BJ (cell line): ENCODE measurements at regions not wholly inside any gene's neighbourhood (a gene's known extent, or its start where the extent isn't known, plus 50 kb on each side); places are given as distances from the start of the nearest gene placed in this dataset.
"Not testable (repeated sequence)": the region's sequence is repeated elsewhere in the genome, so short reads cannot be mapped to it uniquely, and the experiment has no call there.

Experiments used
- CTCF ChIA-PET: fragments of 350-600 bp; formaldehyde crosslinking; extraction: SDS; loops from one replicate; lab custom pipeline; 2021; ENCODE audit warnings: antibody characterized with exemption, inconsistent platforms; lab: Yijun Ruan, JAX
- POLR2A ChIA-PET: fragments of 300-600 bp; sonication (Branson Sonifier 250); formaldehyde crosslinking; extraction: SDS; loops from one replicate; lab custom pipeline; 2021; ENCODE audit warnings: antibody characterized with exemption; lab: Charles Lee
- DNase-seq: peaks from one replicate; pipeline ENCODE4 v3.0.0-alpha.2; 2011; ENCODE audit warnings: low read depth
- H3K27me3 ChIP-seq: 2 replicates; pipeline ENCODE4 v1.6.0; 2011; ENCODE audit warnings: low read length; ENCODE audit not compliant: control insufficient read depth, insufficient read depth
- H3K36me3 ChIP-seq: 2 replicates; pipeline ENCODE4 v1.5.1; 2011; ENCODE audit warnings: low read length; ENCODE audit not compliant: control insufficient read depth, insufficient read depth
- H3K4me3 ChIP-seq: 2 replicates; pipeline ENCODE4 v1.5.1; 2011; ENCODE audit warnings: low read depth, mild to moderate bottlenecking, control low read depth, low read length
- CTCF ChIP-seq: IDR thresholded peaks from 2 replicates; pipeline ENCODE4 v1.5.1; 2011; ENCODE audit warnings: low read depth, mild to moderate bottlenecking, control low read depth, inconsistent platforms, low read length, moderate library complexity; ENCODE audit not compliant: insufficient read depth

- no peak overlapping the region for H3K4me3 ChIP-seq
- DNase-seq: no peak
- CTCF ChIA-PET: interaction anchor here (1.5 kb wide), 1 partner anchor 20 kb away, joined by 3 read pairs; no protein-coding TSS in a partner anchor
- no peak for TF ChIP-seq CTCF
- no peaks in the 10 kb centered on the region for H3K27me3 ChIP-seq
- no peaks in the 10 kb centered on the region for H3K36me3 ChIP-seq
- POLR2A ChIA-PET: no interaction called here
Measured at GRCh38 chr3:115403786-115404185, 219.5 kb upstream of the GAP43 start.

- DNase-seq: no peak
- Histone ChIP-seq H3K27me3 (no peaks in the 10 kb centered on the region), H3K4me3 (no peak overlapping the region), H3K36me3 (no peaks in the 10 kb centered on the region)
- ChIA-PET CTCF (no interaction called here), POLR2A (no interaction called here)
- TF ChIP-seq CTCF: no peak
Measured at GRCh38 chr3:115409596-115409995, 213.7 kb upstream of the GAP43 start.

GRCh38 chr3:115414610-115415009, 208.7 kb upstream of the GAP43 start:
- CTCF ChIA-PET, H3K4me3 ChIP-seq, DNase-seq, H3K27me3 ChIP-seq, POLR2A ChIA-PET, H3K36me3 ChIP-seq: not testable (repeated sequence)

GRCh38 chr3:115415246-115415996, 207.9 kb upstream of the GAP43 start:
- no peak for TF ChIP-seq CTCF
- POLR2A ChIA-PET: no interaction called here
- no peak for DNase-seq
- H3K27me3 ChIP-seq: no peaks in the 10 kb centered on the region
- CTCF ChIA-PET: no interaction called here
- H3K4me3 ChIP-seq: no peak overlapping the region
- no peaks in the 10 kb centered on the region for H3K36me3 ChIP-seq

- ChIA-PET POLR2A (no interaction called here), CTCF (interaction anchor here (0.7 kb wide), 1 partner anchor 14 kb away, joined by 4 read pairs; no protein-coding TSS in a partner anchor)
- Histone ChIP-seq H3K4me3 (no peak overlapping the region), H3K27me3 (no peaks in the 10 kb centered on the region), H3K36me3 (no peaks in the 10 kb centered on the region)
- no peak for DNase-seq
- TF ChIP-seq CTCF: no peak
Measured at GRCh38 chr3:115418583-115418982, 204.7 kb upstream of the GAP43 start.

GRCh38 chr3:115420086-115420485, 203.2 kb upstream of the GAP43 start:
- no peak overlapping the region for H3K4me3 ChIP-seq
- DNase-seq: no peak
- no peak for TF ChIP-seq CTCF
- H3K27me3 ChIP-seq: no peaks in the 10 kb centered on the region
- ChIA-PET POLR2A (no interaction called here), CTCF (no interaction called here)
- no peaks in the 10 kb centered on the region for H3K36me3 ChIP-seq
